ENCODE measurements at regions not wholly inside any gene's neighbourhood (a gene's known extent, or its start where the extent isn't known, plus 50 kb on each side); places are given as distances from the start of the nearest gene placed in this dataset.

DNA sequence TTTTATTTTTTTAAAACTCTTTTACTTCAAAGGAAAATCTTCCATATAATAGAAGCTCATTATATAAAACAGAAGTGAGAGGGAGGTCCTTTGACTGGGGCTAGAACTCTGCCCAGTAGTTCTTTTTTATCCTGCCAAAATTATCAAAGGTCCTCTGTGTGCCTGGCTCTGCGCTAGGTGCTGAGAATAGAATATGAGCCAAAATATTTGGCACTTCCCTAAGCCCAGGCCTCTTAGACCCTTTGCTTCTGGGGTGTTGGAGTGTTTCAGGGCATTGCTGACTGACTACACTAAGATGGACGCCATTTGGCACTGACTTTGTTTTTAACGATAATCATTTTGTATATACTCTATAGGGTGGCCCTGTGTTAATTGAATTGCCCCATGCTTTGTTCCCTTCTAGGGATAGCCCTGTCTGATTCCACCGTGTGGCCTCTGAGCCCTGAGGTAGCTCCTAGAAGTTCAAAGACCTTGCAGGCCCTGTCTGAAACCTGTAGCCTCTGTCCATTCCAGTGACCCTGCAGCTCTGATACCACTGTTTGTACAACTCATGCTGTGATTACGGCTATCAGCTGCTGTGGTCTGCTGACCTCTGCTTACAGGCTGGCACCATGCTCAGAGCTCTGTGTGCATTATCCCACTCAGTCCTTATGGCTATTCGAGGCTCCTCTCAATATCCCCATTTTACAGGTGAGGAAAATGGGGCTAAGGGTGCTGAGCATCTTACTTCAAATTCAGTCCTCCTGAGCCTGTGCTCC lies 84.3 kb upstream of the SHB start:
- ATAC-seq (ENCODE audit: low FRiP score): no peak
- TF ChIP-seq, protein P1, sequence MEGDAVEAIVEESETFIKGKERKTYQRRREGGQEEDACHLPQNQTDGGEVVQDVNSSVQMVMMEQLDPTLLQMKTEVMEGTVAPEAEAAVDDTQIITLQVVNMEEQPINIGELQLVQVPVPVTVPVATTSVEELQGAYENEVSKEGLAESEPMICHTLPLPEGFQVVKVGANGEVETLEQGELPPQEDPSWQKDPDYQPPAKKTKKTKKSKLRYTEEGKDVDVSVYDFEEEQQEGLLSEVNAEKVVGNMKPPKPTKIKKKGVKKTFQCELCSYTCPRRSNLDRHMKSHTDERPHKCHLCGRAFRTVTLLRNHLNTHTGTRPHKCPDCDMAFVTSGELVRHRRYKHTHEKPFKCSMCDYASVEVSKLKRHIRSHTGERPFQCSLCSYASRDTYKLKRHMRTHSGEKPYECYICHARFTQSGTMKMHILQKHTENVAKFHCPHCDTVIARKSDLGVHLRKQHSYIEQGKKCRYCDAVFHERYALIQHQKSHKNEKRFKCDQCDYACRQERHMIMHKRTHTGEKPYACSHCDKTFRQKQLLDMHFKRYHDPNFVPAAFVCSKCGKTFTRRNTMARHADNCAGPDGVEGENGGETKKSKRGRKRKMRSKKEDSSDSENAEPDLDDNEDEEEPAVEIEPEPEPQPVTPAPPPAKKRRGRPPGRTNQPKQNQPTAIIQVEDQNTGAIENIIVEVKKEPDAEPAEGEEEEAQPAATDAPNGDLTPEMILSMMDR (IDR thresholded peaks at IDR 0.05): no peak
- DNase-seq (ENCODE audit: low spot score): no peak

DNA sequence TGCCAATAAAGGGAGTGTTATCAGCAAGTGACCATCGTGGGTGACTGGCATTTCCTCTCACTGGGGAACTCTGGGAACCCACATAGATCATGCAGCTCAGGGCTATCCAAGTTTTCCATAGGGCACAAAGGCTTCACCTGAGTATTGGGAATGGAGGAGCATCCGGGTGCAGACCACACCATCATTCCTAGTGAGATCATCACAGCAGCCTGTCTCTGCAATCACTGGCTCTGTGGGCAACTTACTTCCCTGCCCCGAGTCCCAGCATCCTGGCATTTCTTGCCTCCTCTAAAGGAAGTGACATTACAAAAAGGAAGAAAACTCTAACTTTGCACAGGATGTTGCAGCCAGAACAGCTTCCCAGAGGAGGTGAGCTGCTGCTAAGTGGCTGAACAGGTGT lies 80.6 kb upstream of the SHB start:
- DNase-seq (ENCODE audit: low spot score) (no peak), ATAC-seq (ENCODE audit: low FRiP score) (no peak)
- TF ChIP-seq, protein P1 (IDR thresholded peaks at IDR 0.05): no peak

DNA sequence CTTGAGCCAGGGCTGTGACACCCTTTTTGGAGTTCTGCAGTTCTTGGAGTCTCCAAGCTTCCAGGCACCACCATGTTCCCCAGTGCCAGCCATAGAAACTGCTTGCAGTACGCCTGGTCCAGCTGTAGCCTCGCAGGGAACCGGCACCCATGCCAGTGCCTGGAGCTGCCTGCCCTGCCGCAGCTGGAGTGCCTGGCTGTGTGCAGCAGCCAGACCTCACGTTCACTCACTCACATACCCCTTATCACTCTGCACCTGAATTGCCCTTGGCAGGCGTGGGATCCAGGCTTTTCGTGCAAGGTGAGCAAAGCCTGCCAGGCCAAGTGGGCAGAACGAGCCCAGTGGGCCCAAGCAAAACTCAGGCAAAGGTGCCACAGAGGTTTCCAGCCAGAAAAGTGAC lies 77.8 kb upstream of the SHB start:
- DNase-seq (ENCODE audit: low spot score) (no peak), ATAC-seq (ENCODE audit: low FRiP score) (no peak)
- TF ChIP-seq, protein P1 (IDR thresholded peaks at IDR 0.05): no peak

DNA sequence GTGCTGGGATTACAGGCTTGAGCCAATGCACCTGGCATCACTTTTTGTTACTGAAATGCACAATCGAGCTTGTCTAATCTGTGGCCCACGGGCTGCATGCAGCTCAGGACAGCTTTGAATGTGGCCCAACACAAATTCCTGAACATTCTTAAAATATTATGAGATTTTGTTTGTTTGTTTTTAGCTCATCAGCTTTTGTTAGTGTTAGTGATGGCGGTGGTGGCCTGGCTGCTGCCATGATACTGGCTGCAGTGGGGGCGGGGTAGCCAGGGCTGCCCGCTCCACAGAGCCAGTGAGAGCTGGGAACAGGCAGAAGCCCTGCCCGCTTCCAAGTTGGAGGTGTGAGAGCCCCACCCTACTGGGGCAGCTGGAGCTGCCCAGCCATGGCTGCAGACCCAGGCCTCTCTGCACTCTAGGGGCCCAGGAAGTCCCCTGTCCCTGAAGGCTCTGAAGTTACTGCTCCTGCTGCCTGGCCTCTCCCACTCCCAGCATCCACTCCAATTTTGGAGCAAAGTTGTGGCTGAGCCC lies 76.6 kb upstream of the SHB start:
- no peak for DNase-seq (ENCODE audit: low spot score)
- TF ChIP-seq, protein P1 (IDR thresholded peaks at IDR 0.05): no peak
- no peak for ATAC-seq (ENCODE audit: low FRiP score)

DNA sequence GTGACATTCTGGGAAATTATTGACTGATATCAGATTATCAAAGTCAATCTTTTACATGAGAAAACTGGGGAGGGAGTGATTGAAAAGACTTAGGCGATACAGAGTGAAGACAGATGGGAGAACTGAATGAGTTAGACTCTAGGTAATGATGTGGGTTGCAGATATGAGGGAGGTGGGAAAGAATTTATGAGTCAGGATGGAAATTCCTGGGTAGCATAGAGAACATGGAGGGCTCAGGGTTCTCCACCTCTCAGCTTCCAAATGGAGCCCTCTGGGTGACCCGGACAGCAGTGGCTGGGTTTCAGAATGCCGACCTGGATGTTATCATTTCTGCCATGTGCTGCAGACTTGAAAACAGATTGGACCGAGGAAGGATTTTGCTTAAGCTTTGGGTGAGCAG lies 75.4 kb upstream of the SHB start:
- DNase-seq (ENCODE audit: low spot score) (no peak), ATAC-seq (ENCODE audit: low FRiP score) (no peak)
- TF ChIP-seq, protein P1 (IDR thresholded peaks at IDR 0.05): no peak

DNA sequence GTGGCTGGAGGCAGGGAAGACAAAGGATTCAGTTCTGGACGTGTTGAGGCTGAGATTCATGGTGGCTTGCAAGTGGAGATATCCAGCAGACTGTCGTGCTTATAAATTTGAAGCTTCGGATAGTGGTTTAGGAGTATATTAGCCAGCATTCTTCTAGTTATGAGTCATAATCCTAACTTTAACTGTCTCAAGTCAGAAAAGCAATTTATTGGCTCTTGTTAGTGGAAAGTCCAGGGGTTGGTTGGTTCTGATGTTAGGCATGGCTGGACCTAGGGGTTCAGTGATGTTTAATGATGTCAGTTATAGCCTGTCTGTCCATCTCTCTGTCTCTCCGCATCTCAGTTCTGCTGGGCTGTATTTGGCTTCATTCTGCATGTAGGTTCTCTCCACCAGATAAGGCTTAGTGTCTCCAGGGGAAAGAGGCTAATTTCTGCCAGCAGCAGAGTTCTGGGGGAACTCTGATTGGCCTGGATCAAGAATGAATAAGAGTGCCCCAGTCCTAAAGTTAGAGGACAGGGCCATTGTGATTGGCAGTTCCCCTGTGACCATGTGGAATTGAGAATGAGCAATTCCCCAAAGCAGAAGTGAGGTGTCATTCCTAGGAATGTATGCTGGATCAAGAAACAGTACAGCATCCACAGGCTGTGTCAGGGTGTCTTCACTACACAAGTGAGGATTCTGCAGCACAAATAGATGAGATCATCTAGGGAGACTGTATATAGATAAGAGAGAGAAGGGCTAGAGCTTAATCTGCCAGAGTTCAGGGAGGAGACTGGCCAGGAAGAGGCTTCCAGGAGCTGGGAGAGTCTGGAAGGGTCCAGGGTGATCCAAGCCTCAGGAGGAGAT lies 72.9 kb upstream of the SHB start:
- ATAC-seq (ENCODE audit: low FRiP score): peak; percentile 56
- TF ChIP-seq, protein P1 (IDR thresholded peaks at IDR 0.05): no peak
- DNase-seq (ENCODE audit: low spot score): no peak

Data from omental fat pad (tissue), 3 donors.